Neuronal stem cell (in vitro differentiated cells): ENCODE measurements at regions not wholly inside any gene's neighbourhood (a gene's known extent, or its start where the extent isn't known, plus 50 kb on each side); places are given as distances from the start of the nearest gene placed in this dataset.
A peak's percentile ranks its signal among the peaks of the same experiment; 100 is the strongest.

Source experiments
- DNase-seq: peaks from one replicate; pipeline ENCODE4 v3.0.0-alpha.2; 2013; ENCODE audit warnings: low spot score
- H2AFZ ChIP-seq: one replicate; pipeline ENCODE4 v1.6.1; 2013; ENCODE audit warnings: mild to moderate bottlenecking, low read length, inconsistent platforms
- H2AK5ac ChIP-seq: 2 replicates; pipeline ENCODE4 v1.6.1; 2013; ENCODE audit warnings: low read depth, mild to moderate bottlenecking, inconsistent platforms, low read length, moderate library complexity, mixed read lengths
- H2BK120ac ChIP-seq: 2 replicates; pipeline ENCODE4 v1.6.1; 2013; ENCODE audit warnings: low read depth, mild to moderate bottlenecking, inconsistent platforms, low read length, moderate library complexity, mixed read lengths
- H2BK12ac ChIP-seq: one replicate; pipeline ENCODE4 v1.6.1; 2013; ENCODE audit warnings: low read length, inconsistent platforms
- H2BK15ac ChIP-seq: 2 replicates; pipeline ENCODE4 v1.6.1; 2013; ENCODE audit warnings: mild to moderate bottlenecking, low read length, inconsistent platforms, mixed read lengths
- H2BK5ac ChIP-seq: one replicate; pipeline ENCODE4 v1.6.1; 2013; ENCODE audit warnings: inconsistent platforms, mild to moderate bottlenecking, low read length, moderate library complexity
- H3K14ac ChIP-seq: one replicate; pipeline ENCODE4 v1.6.1; 2013; ENCODE audit warnings: low read length, inconsistent platforms
- H3K18ac ChIP-seq: 2 replicates; pipeline ENCODE4 v1.6.1; 2013; ENCODE audit warnings: low read length, inconsistent platforms
- H3K23ac ChIP-seq: 2 replicates; pipeline ENCODE4 v1.6.1; 2013; ENCODE audit warnings: low read depth, mild to moderate bottlenecking, mixed read lengths, low read length, inconsistent platforms; ENCODE audit not compliant: poor library complexity
- H3K27ac ChIP-seq: replicated peaks from 3 replicates; pipeline ENCODE4 v1.5.1; 2013; ENCODE audit warnings: low read length, inconsistent platforms
- H3K27me3 ChIP-seq, 3 experiments: 2 replicates each; pipeline ENCODE4 v1.6.1; 2013; ENCODE audit warnings: low read length in 3 of 3, mild to moderate bottlenecking in 2 of 3, inconsistent platforms in 1 of 3, low read depth in 1 of 3, mixed read lengths in 1 of 3, moderate library complexity in 1 of 3; ENCODE audit not compliant: control insufficient read depth in 3 of 3, insufficient read depth in 3 of 3
- H3K36me3 ChIP-seq, 2 donors: replicated peaks in 1 of 2; 2 replicates each; pipeline ENCODE4 v1.6.1; 2013; ENCODE audit warnings: low read length in 2 of 2; ENCODE audit not compliant: control insufficient read depth in 2 of 2, insufficient read depth in 2 of 2
- H3K4ac ChIP-seq: 2 replicates; pipeline ENCODE4 v1.6.1; 2013; ENCODE audit warnings: inconsistent platforms, mild to moderate bottlenecking, low read length, moderate library complexity
- H3K4me1 ChIP-seq, 2 donors: 1 replicate in 1 of 2; 2 replicates in 1 of 2; pipeline ENCODE4 v1.6.1; 2013; ENCODE audit warnings: low read length in 2 of 2, low read depth in 1 of 2; ENCODE audit not compliant: control insufficient read depth in 2 of 2, insufficient read depth in 1 of 2
- H3K4me2 ChIP-seq: one replicate; pipeline ENCODE4 v1.6.1; 2013; ENCODE audit warnings: mild to moderate bottlenecking, low read length, inconsistent platforms; ENCODE audit not compliant: insufficient read depth, poor library complexity, severe bottlenecking
- H3K4me3 ChIP-seq, 2 donors: 2 replicates each; pipeline ENCODE4 v1.5.1; 2013; ENCODE audit warnings: low read length in 2 of 2, mild to moderate bottlenecking in 2 of 2, inconsistent platforms in 1 of 2, moderate library complexity in 1 of 2
- H3K79me1 ChIP-seq: one replicate; pipeline ENCODE4 v1.6.1; 2013; ENCODE audit warnings: low read depth, mild to moderate bottlenecking, inconsistent platforms, low read length, moderate library complexity
- H3K9ac ChIP-seq: one replicate; pipeline ENCODE4 v1.6.1; 2013; ENCODE audit warnings: mild to moderate bottlenecking, low read depth, low read length, inconsistent platforms; ENCODE audit not compliant: poor library complexity
- H3K9me3 ChIP-seq, 2 donors: replicated peaks in 1 of 2; 2 replicates each; pipeline versions ENCODE3 to v1.6.1; 2013; ENCODE audit warnings: low read length in 2 of 2, mild to moderate bottlenecking in 2 of 2, inconsistent platforms in 1 of 2, low read depth in 1 of 2, mixed read lengths in 1 of 2, moderate library complexity in 1 of 2; ENCODE audit not compliant: control insufficient read depth in 2 of 2, insufficient read depth in 1 of 2
- H4K8ac ChIP-seq: one replicate; pipeline ENCODE4 v1.6.1; 2013; ENCODE audit warnings: low read depth, mild to moderate bottlenecking, inconsistent platforms, low read length, moderate library complexity
- H4K91ac ChIP-seq: one replicate; pipeline ENCODE4 v1.6.1; 2013; ENCODE audit warnings: low read length, low read depth, mild to moderate bottlenecking, inconsistent platforms; ENCODE audit not compliant: poor library complexity
- WGBS, 2 donors: extraction: QIAGEN DNeasy Blood & Tissue Kit; methylation state at CpG; one replicate each; pipeline ENCODE4 v1.1.7; 2013; ENCODE audit warnings: missing lambda C conversion rate in 2 of 2, mixed read lengths in 1 of 2; ENCODE audit not compliant: insufficient read length in 2 of 2, insufficient replicate concordance in 1 of 2; ENCODE audit errors: extremely low coverage in 2 of 2; 5-methylcytosine and 5-hydroxymethylcytosine counted together

DNA sequence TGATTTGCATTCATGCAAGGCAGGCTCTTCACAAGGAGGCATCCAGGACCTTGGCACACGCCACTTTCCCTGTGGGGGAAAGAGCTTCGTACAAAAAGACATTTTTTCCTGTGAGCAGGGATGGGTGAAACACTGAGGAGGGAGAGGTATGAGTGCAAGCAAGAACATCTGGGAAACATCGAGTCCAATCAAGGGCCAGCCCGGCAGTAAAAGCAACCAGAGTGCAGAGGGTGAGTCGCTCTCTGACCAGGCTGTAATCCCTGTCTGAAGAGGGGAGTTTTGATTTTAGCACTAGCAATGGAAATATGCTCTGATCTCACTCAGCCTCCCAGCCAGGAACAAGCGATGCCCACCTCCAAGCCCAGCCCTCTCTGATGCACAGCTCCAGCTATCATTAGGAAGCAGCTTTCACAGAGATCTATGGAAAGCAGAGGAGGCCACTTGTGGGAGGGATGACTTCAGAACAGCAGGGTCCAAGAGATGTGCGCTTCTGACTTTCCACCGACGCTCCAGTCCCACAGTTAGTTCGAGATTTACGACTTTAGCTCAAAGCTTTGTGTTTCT lies 211.0 kb upstream of the ADAMTS16 start:
- no peak overlapping the region for H3K9ac ChIP-seq
- no peak overlapping the region for H2BK12ac ChIP-seq
- no peak for DNase-seq
- H2AFZ ChIP-seq = no peak overlapping the region
- H2BK5ac ChIP-seq = no peak overlapping the region
- no peak overlapping the region for H2AK5ac ChIP-seq
- no peak overlapping the region for H4K91ac ChIP-seq
- H3K27me3 ChIP-seq = no peaks in the 10 kb centered on the region
- H3K79me1 ChIP-seq = no peaks in the 10 kb centered on the region
- no peaks in the 10 kb centered on the region for H3K4me1 ChIP-seq
- no peak overlapping the region for H3K4me3 ChIP-seq
- H2BK15ac ChIP-seq = no peak overlapping the region
- H3K27ac ChIP-seq = no peak overlapping the region
- H3K23ac ChIP-seq = no peak overlapping the region
- no peak overlapping the region for H3K14ac ChIP-seq
- no peak overlapping the region for H2BK120ac ChIP-seq
- no peaks in the 10 kb centered on the region for H3K36me3 ChIP-seq
- no peak overlapping the region for H3K18ac ChIP-seq
- no peaks in the 10 kb centered on the region for H3K9me3 ChIP-seq
- H3K4me2 ChIP-seq = no peak overlapping the region
- no peak overlapping the region for H4K8ac ChIP-seq
- H3K4ac ChIP-seq = no peak overlapping the region
- WGBS, 2 donors = no CpG with 5 or more reads among the region's 11 CpGs

DNA sequence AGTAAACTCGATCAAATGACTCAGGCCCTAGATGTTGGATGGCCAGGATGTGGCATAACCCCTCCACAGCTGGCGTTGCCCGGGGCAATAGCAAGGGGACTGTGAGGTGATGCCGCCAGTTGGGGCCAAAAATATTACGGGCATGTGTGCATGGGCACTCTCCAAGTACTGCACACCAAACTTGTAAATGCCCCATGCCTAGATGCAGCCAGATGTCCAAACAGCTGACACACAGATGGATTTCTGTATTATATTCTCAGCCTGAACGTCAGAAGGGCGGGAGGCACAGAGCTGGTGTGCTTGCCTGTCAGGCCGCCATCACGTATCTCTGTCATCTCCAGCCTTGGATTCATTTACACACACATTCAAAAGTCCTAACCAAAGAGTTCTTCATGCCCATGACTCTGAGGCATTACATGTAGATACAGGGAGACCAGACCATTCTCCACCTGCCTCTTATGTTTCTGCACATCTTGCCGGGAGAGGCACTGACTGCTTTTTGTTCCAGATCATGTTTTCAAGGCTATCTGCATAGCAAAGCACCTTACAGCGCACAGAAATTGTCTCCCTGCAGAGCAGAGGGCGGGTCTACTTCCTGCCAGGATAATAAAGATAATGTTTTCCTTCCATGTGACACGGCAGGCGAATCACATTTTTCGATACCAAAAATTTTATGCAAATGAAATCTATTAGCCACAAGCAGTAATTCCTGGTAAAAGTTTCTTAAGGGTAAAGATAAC lies 200.9 kb upstream of the ADAMTS16 start:
- no peak overlapping the region for H3K27ac ChIP-seq
- no peak overlapping the region for H3K23ac ChIP-seq
- H3K36me3 ChIP-seq = no peaks in the 10 kb centered on the region
- no peak overlapping the region for H2BK5ac ChIP-seq
- H3K4ac ChIP-seq = no peak overlapping the region
- no peaks in the 10 kb centered on the region for H3K79me1 ChIP-seq
- H2AFZ ChIP-seq = no peak overlapping the region
- H4K91ac ChIP-seq = no peak overlapping the region
- no peak overlapping the region for H2BK15ac ChIP-seq
- no peak overlapping the region for H3K18ac ChIP-seq
- no peaks in the 10 kb centered on the region for H3K27me3 ChIP-seq
- H2BK120ac ChIP-seq = no peak overlapping the region
- peaks cover 0 to 2% of the 10 kb centered on the region in 2 donors for H3K4me1 ChIP-seq
- no peak overlapping the region for H2BK12ac ChIP-seq
- no peak overlapping the region for H3K14ac ChIP-seq
- no peak overlapping the region for H3K4me3 ChIP-seq
- H3K4me2 ChIP-seq = no peak overlapping the region
- no peak for DNase-seq
- no peak overlapping the region for H2AK5ac ChIP-seq
- WGBS, 2 donors = no CpG with 5 or more reads among the region's 15 CpGs
- no peak overlapping the region for H4K8ac ChIP-seq
- no peak overlapping the region for H3K9ac ChIP-seq
- no peaks in the 10 kb centered on the region for H3K9me3 ChIP-seq

- Histone ChIP-seq H3K9ac (no peak overlapping the region), H3K4me1 (peaks cover 0 to 2% of the 10 kb centered on the region in 2 donors), H3K79me1 (no peaks in the 10 kb centered on the region), H3K27ac (no peak overlapping the region), H2BK12ac (no peak overlapping the region), H3K18ac (no peak overlapping the region), H3K36me3 (no peaks in the 10 kb centered on the region), H4K8ac (no peak overlapping the region), H2AFZ (no peak overlapping the region), H3K4me2 (no peak overlapping the region), H2AK5ac (no peak overlapping the region), H4K91ac (no peak overlapping the region), H3K4ac (no peak overlapping the region), H3K9me3 (no peaks in the 10 kb centered on the region), H3K27me3 (no peaks in the 10 kb centered on the region), H2BK15ac (no peak overlapping the region), H2BK5ac (no peak overlapping the region), H3K14ac (no peak overlapping the region), H2BK120ac (no peak overlapping the region), H3K4me3 (no peak overlapping the region), H3K23ac (no peak overlapping the region)
- no CpG with 5 or more reads among the region's 12 CpGs for WGBS, 2 donors
- no peak for DNase-seq
Measured at GRCh38 chr5:4941161-4941560, 199.0 kb upstream of the ADAMTS16 start.

DNA sequence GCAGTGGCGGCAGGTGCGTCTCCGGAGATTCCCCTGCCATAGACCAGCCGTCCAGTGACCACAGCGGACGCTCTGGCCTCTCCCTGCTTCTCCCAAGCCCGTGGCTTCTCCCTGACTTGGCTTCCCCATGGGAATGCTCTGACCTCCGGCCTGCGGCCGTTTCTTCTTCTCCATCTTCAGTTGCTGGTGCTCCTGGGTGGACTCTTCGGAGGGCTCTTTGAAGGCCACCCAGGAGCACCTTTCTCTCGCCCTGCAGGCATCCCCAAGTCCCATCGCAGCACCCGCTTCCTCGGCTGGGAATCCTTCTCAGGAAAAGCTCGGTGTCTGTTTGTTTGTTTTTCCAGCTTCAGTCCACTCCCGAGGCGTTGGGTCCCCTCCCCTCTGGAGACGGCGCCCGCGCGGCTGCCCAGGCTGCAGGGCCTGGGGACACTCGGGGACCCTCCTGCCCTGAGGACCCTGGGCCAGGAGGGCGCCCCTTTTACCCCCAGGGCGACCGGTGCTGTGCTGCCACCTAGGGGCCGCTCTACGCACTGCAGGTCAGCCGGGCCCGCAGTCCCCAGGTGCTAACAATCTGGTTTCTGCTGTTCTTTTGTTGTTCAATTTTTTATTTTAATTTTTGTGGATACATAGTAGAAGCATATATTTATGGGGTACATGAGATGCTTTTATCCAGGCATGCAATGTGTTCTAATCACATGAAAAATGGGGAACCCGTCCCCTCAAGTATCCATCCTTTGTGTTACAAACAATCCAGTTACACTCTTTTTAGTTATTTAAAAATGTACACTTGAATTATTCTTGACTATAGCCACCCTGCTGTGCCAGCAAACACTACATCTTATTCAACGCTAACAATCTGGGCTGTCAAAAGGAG lies 197.9 kb upstream of the ADAMTS16 start:
- no peak overlapping the region for H2BK120ac ChIP-seq
- WGBS, 2 donors = no CpG with 5 or more reads among the region's 33 CpGs
- H3K4ac ChIP-seq = peak overlapping the region; percentile 6
- H3K27ac ChIP-seq = no peak overlapping the region
- peaks cover 0 to 2% of the 10 kb centered on the region in 2 donors for H3K4me1 ChIP-seq
- peaks cover 0 to 2% (median 0%) of the 10 kb centered on the region in 3 experiments for H3K27me3 ChIP-seq
- no peak overlapping the region for H3K4me3 ChIP-seq
- peak overlapping the region; percentile 17 for H2BK12ac ChIP-seq
- H3K36me3 ChIP-seq = no peaks in the 10 kb centered on the region
- peak overlapping the region; percentile 49 for H2AFZ ChIP-seq
- no peak overlapping the region for H3K23ac ChIP-seq
- H2AK5ac ChIP-seq = peak overlapping the region; percentile 51
- H2BK5ac ChIP-seq = no peak overlapping the region
- H2BK15ac ChIP-seq = peak overlapping the region; percentile 59
- H4K8ac ChIP-seq = no peak overlapping the region
- H3K18ac ChIP-seq = peak overlapping the region; percentile 70
- no peak overlapping the region for H3K4me2 ChIP-seq
- H3K14ac ChIP-seq = no peak overlapping the region
- H3K79me1 ChIP-seq = no peaks in the 10 kb centered on the region
- no peak overlapping the region for H3K9ac ChIP-seq
- no peaks in the 10 kb centered on the region for H3K9me3 ChIP-seq
- DNase-seq = peak; percentile 24
- no peak overlapping the region for H4K91ac ChIP-seq
